GM10248 (cell line): ENCODE measurements at regions not wholly inside any gene's neighbourhood (a gene's known extent, or its start where the extent isn't known, plus 50 kb on each side); places are given as distances from the start of the nearest gene placed in this dataset.
"Not testable (repeated sequence)": the region's sequence is repeated elsewhere in the genome, so short reads cannot be mapped to it uniquely, and the experiment has no call there.

Source experiments
- CTCF ChIA-PET: fragments of 300-600 bp; sonication (Branson Sonifier 250); formaldehyde crosslinking; extraction: SDS; loops from one replicate; lab custom pipeline; 2021; ENCODE audit warnings: antibody characterized with exemption; lab: Yijun Ruan, JAX
- POLR2A ChIA-PET: fragments of 350-650 bp; sonication (Branson Sonifier 250); formaldehyde crosslinking; extraction: SDS; loops from one replicate; lab custom pipeline; 2020; ENCODE audit warnings: antibody characterized with exemption; lab: Yijun Ruan, JAX
- DNase-seq: peaks from one replicate; pipeline ENCODE4 v3.0.0; 2012; ENCODE audit errors: extremely low spot score
- CTCF ChIP-seq: IDR thresholded peaks from 2 replicates; pipeline ENCODE4 v1.5.1; 2012; ENCODE audit warnings: mild to moderate bottlenecking, low read depth; ENCODE audit errors: extremely low read depth, missing control alignments, control extremely low read depth

GRCh38 chr4:104015680-104016079 is 295.9 kb upstream of the TACR3 start:
- peak; percentile 42 for TF ChIP-seq CTCF
- DNase-seq = no peak
- POLR2A ChIA-PET = no interaction called here
- CTCF ChIA-PET = no interaction called here

GRCh38 chr4:104010722-104011121 is 290.9 kb upstream of the TACR3 start:
- no peak for DNase-seq
- no peak for TF ChIP-seq CTCF
- ChIA-PET CTCF (interaction anchor here (1.0 kb wide), 1 partner anchor 10 kb away, joined by 3 read pairs; no protein-coding TSS in a partner anchor), POLR2A (no interaction called here)

- CTCF ChIA-PET, POLR2A ChIA-PET, DNase-seq: not testable (repeated sequence)
Measured at GRCh38 chr4:104002318-104002717, 282.5 kb upstream of the TACR3 start.

- TF ChIP-seq CTCF = no peak
- ChIA-PET POLR2A (no interaction called here), CTCF (no interaction called here)
- no peak for DNase-seq
Measured at GRCh38 chr4:103998756-103999155, 279.0 kb upstream of the TACR3 start.

- no peak for DNase-seq
- POLR2A ChIA-PET = no interaction called here
- no peak for TF ChIP-seq CTCF
- CTCF ChIA-PET = no interaction called here
Measured at GRCh38 chr4:103996637-103997036, 276.9 kb upstream of the TACR3 start.

GRCh38 chr4:103996064-103996463 is 276.3 kb upstream of the TACR3 start:
- peak; percentile 7 for TF ChIP-seq CTCF
- CTCF ChIA-PET = no interaction called here
- DNase-seq = no peak
- POLR2A ChIA-PET = no interaction called here

- ChIA-PET CTCF (no interaction called here), POLR2A (no interaction called here)
- DNase-seq = no peak
- TF ChIP-seq CTCF = no peak
Measured at GRCh38 chr4:103994059-103994458, 274.3 kb upstream of the TACR3 start.
